AG04450 (cell line): ENCODE measurements at regions not wholly inside any gene's neighbourhood (a gene's known extent, or its start where the extent isn't known, plus 50 kb on each side); places are given as distances from the start of the nearest gene placed in this dataset.

Source experiments
- CTCF ChIA-PET: fragments of 300-600, 350-600 bp; formaldehyde crosslinking; extraction: SDS; loops from one replicate; lab custom pipeline; 2022; ENCODE audit warnings: antibody characterized with exemption, inconsistent platforms; lab: Charles Lee
- POLR2A ChIA-PET: fragments of 350-600 bp; formaldehyde crosslinking; extraction: SDS; loops from one replicate; lab custom pipeline; 2021; ENCODE audit warnings: antibody characterized with exemption, inconsistent platforms; lab: Yijun Ruan, JAX
- DNase-seq: peaks from one replicate; pipeline ENCODE4 v3.0.0-alpha.2; 2011; ENCODE audit warnings: low read depth, low spot score
- H3K27ac ChIP-seq: one replicate; pipeline ENCODE4 v1.5.1; 2012; ENCODE audit warnings: low read depth, low read length, control low read depth
- H3K27me3 ChIP-seq: one replicate; pipeline ENCODE4 v1.6.0; 2012; ENCODE audit warnings: low read length; ENCODE audit not compliant: control insufficient read depth, insufficient read depth
- H3K4me3 ChIP-seq: 2 replicates; pipeline ENCODE4 v1.5.1; 2011; ENCODE audit warnings: mild to moderate bottlenecking, low read depth, low read length, control low read depth
- H3K9me3 ChIP-seq: 2 replicates; pipeline ENCODE4 v1.5.1; 2012; ENCODE audit warnings: low read length; ENCODE audit not compliant: control insufficient read depth, insufficient read depth
- CTCF ChIP-seq: IDR thresholded peaks from 2 replicates; pipeline ENCODE4 v1.5.1; 2011; ENCODE audit warnings: low read depth, low read length, control low read depth, inconsistent platforms

- no peak for TF ChIP-seq CTCF
- POLR2A ChIA-PET = no interaction called here
- CTCF ChIA-PET = no interaction called here
- Histone ChIP-seq H3K4me3 (no peak overlapping the region), H3K27me3 (no peaks in the 10 kb centered on the region), H3K9me3 (no peaks in the 10 kb centered on the region), H3K27ac (no peak overlapping the region)
- no peak for DNase-seq
These were observed 323.8 kb upstream of the PPP2R3A start for GRCh38 chr3:135641761-135642160.

- Histone ChIP-seq H3K27ac (no peak overlapping the region), H3K4me3 (no peak overlapping the region), H3K27me3 (no peaks in the 10 kb centered on the region), H3K9me3 (no peaks in the 10 kb centered on the region; the same call in 1 of the 2 replicates)
- no peak for TF ChIP-seq CTCF
- no peak for DNase-seq
- ChIA-PET CTCF (no interaction called here), POLR2A (no interaction called here)
These were observed 320.0 kb upstream of the PPP2R3A start for GRCh38 chr3:135645541-135645940.

GRCh38 chr3:135646873-135647272 is 318.7 kb upstream of the PPP2R3A start:
- POLR2A ChIA-PET = interaction anchor here (0.6 kb wide), 1 partner anchor 1612 kb away, joined by 3 read pairs; no protein-coding TSS in a partner anchor
- no peak for TF ChIP-seq CTCF
- no peak overlapping the region for H3K27ac ChIP-seq
- CTCF ChIA-PET = no interaction called here
- no peaks in the 10 kb centered on the region for H3K27me3 ChIP-seq
- no peak for DNase-seq
- no peaks in the 10 kb centered on the region; the same call in 1 of the 2 replicates for H3K9me3 ChIP-seq
- no peak overlapping the region for H3K4me3 ChIP-seq

- no peak overlapping the region for H3K4me3 ChIP-seq
- no peaks in the 10 kb centered on the region for H3K27me3 ChIP-seq
- ChIA-PET CTCF (no interaction called here), POLR2A (no interaction called here)
- DNase-seq = no peak
- TF ChIP-seq CTCF = no peak
- no peak overlapping the region for H3K27ac ChIP-seq
- no peaks in the 10 kb centered on the region; the same call in 1 of the 2 replicates for H3K9me3 ChIP-seq
These were observed 316.2 kb upstream of the PPP2R3A start for GRCh38 chr3:135649361-135649760.

GRCh38 chr3:135650309-135650708 is 315.2 kb upstream of the PPP2R3A start:
- CTCF ChIA-PET = no interaction called here
- no peak overlapping the region for H3K4me3 ChIP-seq
- no peaks in the 10 kb centered on the region; the same call in 1 of the 2 replicates for H3K9me3 ChIP-seq
- no peak overlapping the region for H3K27ac ChIP-seq
- POLR2A ChIA-PET = no interaction called here
- no peak for DNase-seq
- TF ChIP-seq CTCF = no peak
- H3K27me3 ChIP-seq = no peaks in the 10 kb centered on the region
